ENCODE measurements at regions not wholly inside any gene's neighbourhood (a gene's known extent, or its start where the extent isn't known, plus 50 kb on each side); places are given as distances from the start of the nearest gene placed in this dataset.
"Not testable (repeated sequence)": the region's sequence is repeated elsewhere in the genome, so short reads cannot be mapped to it uniquely, and the experiment has no call there.

- DNase-seq, result no peak
These were observed 326.6 kb upstream of the CITED2 start for GRCh38 chr6:139701003-139701402.

DNA sequence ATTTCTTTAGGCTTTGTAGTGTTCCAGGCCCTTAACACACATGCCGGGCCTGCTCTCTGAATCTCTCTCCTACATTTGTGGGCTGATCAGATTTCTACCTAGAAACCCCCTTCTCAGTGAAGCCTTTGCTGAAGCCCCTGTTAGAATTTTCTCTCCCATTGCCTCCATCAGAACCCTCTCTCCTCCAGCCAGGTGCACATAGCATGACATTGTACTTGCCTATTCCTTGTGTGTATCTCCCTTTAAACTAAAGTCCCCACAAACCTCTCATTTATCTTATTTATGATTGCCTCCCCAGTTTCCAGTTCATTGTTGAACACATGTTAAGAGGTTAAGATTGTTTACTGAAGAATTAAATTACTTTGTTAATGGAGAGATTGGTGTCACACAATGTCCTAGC, 325.5 kb upstream of the CITED2 start:
- DNase-seq, result no peak

- DNase-seq, result no peak
These were observed 324.9 kb upstream of the CITED2 start for GRCh38 chr6:139699335-139699734.

- no peak for DNase-seq
These were observed 324.2 kb upstream of the CITED2 start for GRCh38 chr6:139698526-139699176.

DNA sequence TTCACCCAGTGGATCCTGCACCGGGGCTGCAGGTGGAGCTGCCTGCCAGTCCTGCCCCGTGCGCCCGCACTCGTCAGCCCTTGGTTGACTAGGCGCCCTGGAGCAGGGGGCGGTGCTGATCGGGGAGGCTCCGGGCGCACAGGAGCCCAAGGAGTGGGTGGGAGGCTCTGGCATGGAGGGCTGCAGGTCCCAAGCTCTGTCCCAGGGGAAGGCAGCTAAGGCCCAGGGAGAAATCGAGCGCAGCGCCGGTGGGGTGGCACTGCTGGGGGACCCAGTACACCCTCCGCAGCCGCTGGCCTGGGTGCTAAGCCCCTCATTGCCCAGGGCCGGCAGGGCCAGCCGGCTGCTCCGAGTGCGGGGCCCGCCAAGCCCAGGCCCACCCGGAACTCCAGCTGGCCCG, 323.4 kb upstream of the CITED2 start:
- not testable (repeated sequence) for DNase-seq

GRCh38 chr6:139696991-139697390, 322.5 kb upstream of the CITED2 start:
- not testable (repeated sequence) for DNase-seq

- no peak for DNase-seq
These were observed 320.9 kb upstream of the CITED2 start for GRCh38 chr6:139695361-139695760.

GRCh38 chr6:139693735-139694134, 319.3 kb upstream of the CITED2 start:
- DNase-seq, result peak; percentile 69

- DNase-seq, result no peak
These were observed 315.6 kb upstream of the CITED2 start for GRCh38 chr6:139690007-139690406.

- no peak for DNase-seq
These were observed 312.6 kb upstream of the CITED2 start for GRCh38 chr6:139687055-139687454.

DNA sequence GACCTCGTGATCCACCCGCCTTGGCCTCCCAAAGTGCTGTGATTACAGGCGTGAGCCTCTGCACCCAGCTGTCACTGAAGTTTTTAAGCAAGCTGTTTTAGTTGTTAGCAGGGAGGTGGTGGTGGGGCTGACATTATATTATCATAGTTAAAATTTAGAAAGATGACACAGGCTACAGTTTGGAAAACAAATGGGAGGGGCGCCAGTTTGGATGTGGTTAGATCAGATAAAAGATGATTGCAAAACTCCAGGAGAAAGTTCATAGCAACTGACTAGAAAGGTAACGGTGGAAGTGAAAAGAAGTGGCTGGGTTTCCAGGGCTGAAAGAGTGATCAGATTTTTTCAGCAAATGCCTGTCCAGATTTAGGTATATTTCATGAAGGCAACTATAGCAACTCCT, 311.9 kb upstream of the CITED2 start:
- no peak for DNase-seq

DNA sequence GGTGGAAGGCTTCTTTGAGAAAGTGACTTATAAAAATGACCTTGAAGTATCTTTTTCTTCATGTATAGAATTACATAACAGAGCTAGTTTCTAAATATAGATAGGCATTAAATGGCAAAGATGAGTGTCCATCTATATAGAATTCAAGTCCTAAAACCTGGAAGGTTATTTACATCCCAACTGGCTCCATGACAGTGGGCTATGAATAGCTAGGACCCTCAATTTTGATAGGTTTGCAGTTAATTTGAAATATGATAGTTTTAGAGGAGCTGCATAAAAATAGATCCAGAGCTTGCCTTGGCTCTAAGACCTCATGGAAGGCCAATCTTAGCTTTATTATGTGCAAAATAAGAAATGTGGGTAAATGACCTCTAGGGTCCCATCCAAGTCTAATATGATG, 310.6 kb upstream of the CITED2 start:
- no peak for DNase-seq

- DNase-seq, result no peak
These were observed 306.4 kb upstream of the CITED2 start for GRCh38 chr6:139680819-139681218.

DNA sequence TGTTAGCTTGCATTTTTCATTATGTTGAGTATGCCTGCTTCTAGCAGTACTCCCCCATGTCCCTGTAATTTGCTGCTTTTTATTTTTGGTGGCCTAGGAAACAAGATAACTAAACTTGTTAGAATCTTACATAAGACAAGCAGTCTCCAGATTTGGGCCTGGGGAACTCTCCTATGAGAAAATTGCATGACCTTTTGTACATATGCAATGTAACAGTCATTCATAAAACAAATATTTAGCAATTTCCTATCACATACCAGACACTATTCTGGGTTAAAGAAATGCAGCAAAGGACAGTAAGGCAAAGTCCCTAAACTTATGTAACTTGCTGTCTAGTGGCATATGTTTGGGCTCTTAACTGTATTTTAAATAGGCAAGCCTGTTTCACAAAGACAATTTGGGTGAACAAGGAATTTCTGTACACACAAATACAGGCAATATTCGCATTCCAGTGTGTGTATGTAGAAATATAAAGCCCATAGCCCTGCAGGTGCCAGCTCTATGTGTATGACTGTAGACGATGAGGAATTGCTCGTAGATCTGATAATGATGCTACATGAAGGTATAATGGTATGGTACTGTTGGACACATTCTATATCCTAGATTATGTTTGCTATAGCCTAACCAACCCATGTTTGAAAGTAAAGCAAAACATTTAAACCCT, 305.2 kb upstream of the CITED2 start:
- no peak for DNase-seq

- DNase-seq, result no peak
These were observed 302.3 kb upstream of the CITED2 start for GRCh38 chr6:139676718-139677117.

GRCh38 chr6:139666284-139666683, 291.8 kb upstream of the CITED2 start:
- DNase-seq, result no peak

DNA sequence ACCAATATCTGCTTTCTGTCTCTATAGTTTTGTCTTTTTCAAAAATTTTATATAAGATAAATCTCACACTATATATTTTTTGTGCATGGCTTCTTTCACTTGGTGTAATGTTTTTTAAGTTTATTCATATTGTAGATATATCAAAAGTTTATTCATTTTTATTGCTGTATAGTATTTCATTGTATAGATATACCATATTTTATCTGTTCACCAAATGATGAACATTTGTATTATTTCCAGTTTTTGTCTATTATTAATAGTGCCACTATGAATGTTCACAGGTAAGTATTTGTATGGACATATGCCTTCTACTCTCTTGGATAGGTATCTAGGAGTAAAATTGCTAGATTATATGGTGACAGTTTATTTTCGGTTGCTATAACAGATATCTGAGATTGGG, 289.5 kb upstream of the CITED2 start:
- no peak for DNase-seq

- DNase-seq, result no peak
These were observed 285.3 kb upstream of the CITED2 start for GRCh38 chr6:139659711-139660110.

DNA sequence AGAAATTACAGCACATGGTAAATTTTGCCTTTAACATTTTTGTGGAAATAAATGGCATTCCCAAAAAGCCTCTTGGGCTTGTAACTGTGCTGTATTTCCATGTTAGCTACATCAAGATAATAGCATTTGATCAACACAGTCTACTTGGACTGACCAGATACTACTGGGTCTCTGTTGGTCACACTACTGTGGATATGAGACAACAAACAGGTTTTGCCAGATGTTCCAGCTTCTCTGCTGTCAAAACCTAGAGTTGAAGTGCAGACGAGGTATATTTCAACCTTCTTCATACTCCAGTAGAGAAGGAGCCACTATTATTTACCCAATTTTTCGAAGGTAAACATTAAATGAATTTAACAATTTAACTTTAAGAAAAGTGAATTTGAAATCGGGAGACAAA, 284.7 kb upstream of the CITED2 start:
- no peak for DNase-seq

DNA sequence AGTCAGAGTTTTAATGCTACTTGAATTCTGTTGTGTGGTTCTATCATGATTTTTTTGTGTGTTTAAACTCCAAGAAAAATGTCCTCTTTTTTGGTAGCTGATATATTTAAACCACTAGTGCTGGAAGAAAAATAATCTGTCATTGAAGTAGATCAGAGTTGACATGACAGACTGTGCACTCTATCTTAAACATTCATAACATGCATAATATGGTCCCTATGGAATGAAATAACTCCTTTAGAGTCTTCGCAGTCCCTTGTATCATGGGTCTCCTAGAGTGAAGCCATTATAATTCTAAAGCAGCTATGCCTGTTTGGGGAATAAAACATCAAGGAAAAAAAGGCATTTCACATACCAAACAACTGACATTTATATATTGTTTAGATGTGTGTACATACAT, 282.7 kb upstream of the CITED2 start:
- no peak for DNase-seq

- no peak for DNase-seq
These were observed 281.6 kb upstream of the CITED2 start for GRCh38 chr6:139655783-139656705.

- no peak for DNase-seq
These were observed 280.7 kb upstream of the CITED2 start for GRCh38 chr6:139654888-139655782.

DNA sequence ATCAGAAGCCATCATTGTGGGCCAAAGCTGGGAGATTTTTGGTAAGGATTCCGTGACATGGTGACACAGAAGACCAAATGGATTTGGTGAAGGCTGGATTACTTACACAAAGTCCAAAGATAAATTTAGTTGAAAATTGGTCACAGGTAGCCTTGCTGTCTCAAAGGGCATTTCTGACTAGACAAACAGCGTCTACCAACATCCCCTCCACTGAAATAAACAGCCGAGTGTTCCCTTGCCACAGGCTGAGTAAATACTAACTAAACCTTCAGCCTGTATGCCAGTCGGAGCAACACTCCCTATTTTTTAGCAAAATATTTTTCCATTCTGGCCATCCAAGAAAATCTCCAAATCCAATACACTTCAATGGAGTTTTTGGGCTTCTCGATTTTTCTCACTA, 279.9 kb upstream of the CITED2 start:
- DNase-seq, result no peak

Data from NCI-H1105 treated with DMSO at 0.1 percent for 48 hours (cell line).